PC-9 (cell line): ENCODE measurements at regions not wholly inside any gene's neighbourhood (a gene's known extent, or its start where the extent isn't known, plus 50 kb on each side); places are given as distances from the start of the nearest gene placed in this dataset.
A peak's percentile ranks its signal among the peaks of the same experiment; 100 is the strongest.

Experiments
- BruUV-seq: library from RNA; stranded (reverse); fragments of 400-500 nt; replicated peaks from 2 replicates; lab custom pipeline; 2021; lab: Mats Ljungman, UMichigan
- CTCF ChIA-PET: fragments of 300-600 bp; sonication (Branson Sonifier 250); formaldehyde crosslinking; loops from one replicate; lab custom pipeline; 2022; ENCODE audit warnings: antibody characterized with exemption; lab: Charles Lee
- POLR2A ChIA-PET: fragments of 300-600 bp; sonication (Branson Sonifier 250); formaldehyde crosslinking; loops from one replicate; lab custom pipeline; 2022; ENCODE audit warnings: antibody characterized with exemption; ENCODE audit not compliant: unreplicated experiment; lab: Charles Lee
- DNase-seq, 2 experiments: peaks; one replicate each; pipeline versions ENCODE4 v3.0.0 to v3.0.0-alpha.2; 2015 to 2022; ENCODE audit warnings: mixed read lengths in 1 of 2
- H2AFZ ChIP-seq: fragments of 200-600 bp; sonication (generic); 2 replicates; pipeline ENCODE4 v1.8.1; 2017; ENCODE audit warnings: antibody characterized with exemption
- H3F3A ChIP-seq: fragments of 200-600 bp; sonication (generic); 2 replicates; pipeline ENCODE4 v1.8.1; 2017; ENCODE audit warnings: antibody characterized with exemption, mild to moderate bottlenecking, low read depth; ENCODE audit not compliant: insufficient read depth
- H3K27ac ChIP-seq: fragments of 200-600 bp; sonication (generic); 2 replicates; pipeline ENCODE4 v1.6.1; 2016; ENCODE audit warnings: mixed run types
- H3K27me3 ChIP-seq: fragments of 200-600 bp; sonication (generic); 2 replicates; pipeline ENCODE4 v1.6.1; 2016; ENCODE audit warnings: low read depth, mixed run types; ENCODE audit not compliant: insufficient read depth
- H3K36me3 ChIP-seq: fragments of 200-600 bp; sonication (generic); 2 replicates; pipeline ENCODE4 v1.6.1; 2016; ENCODE audit warnings: low read depth, mixed run types
- H3K4me1 ChIP-seq: fragments of 200-600 bp; sonication (generic); replicated peaks from 2 replicates; pipeline ENCODE4 v1.6.1; 2016; ENCODE audit warnings: mixed run types; ENCODE audit not compliant: insufficient read depth
- H3K4me2 ChIP-seq: fragments of 200-600 bp; sonication (generic); 2 replicates; pipeline ENCODE4 v1.6.1; 2017; ENCODE audit warnings: mixed run types
- H3K4me3 ChIP-seq: fragments of 200-600 bp; sonication (generic); 2 replicates; pipeline ENCODE4 v1.6.1; 2016; ENCODE audit warnings: mixed run types
- H3K79me2 ChIP-seq: fragments of 200-600 bp; sonication (generic); 2 replicates; pipeline ENCODE4 v1.6.1; 2017; ENCODE audit warnings: low read depth, mixed run types
- H3K9me2 ChIP-seq: fragments of 200-600 bp; sonication (generic); 2 replicates; pipeline ENCODE4 v1.8.1; 2017; ENCODE audit warnings: mild to moderate bottlenecking; ENCODE audit not compliant: insufficient read depth
- H3K9me3 ChIP-seq: fragments of 200-600 bp; sonication (generic); 2 replicates; pipeline ENCODE4 v1.8.1; 2016; ENCODE audit warnings: low read depth; ENCODE audit not compliant: insufficient read depth
- H4K20me1 ChIP-seq: fragments of 200-600 bp; sonication (generic); 2 replicates; pipeline ENCODE4 v1.8.1; 2017; ENCODE audit not compliant: insufficient read depth
- EZH2 ChIP-seq: fragments of 200-600 bp; sonication (generic); IDR thresholded peaks from 2 replicates; pipeline ENCODE4 v1.8.0; 2017; ENCODE audit warnings: antibody characterized with exemption, low read depth
- intact Hi-C: fragments of 100-400 bp; cut with micrococcal nuclease; formaldehyde crosslinking; loops from one replicate; pipeline ENCODE4 v1.10.0; 2022; ENCODE audit not compliant: unreplicated experiment
- TF ChIP-seq, protein P1 (sequence below): fragments of 200-600 bp; sonication (generic); conservative IDR thresholded peaks from 2 replicates; pipeline ENCODE4 v1.6.1; 2017; ENCODE audit warnings: mixed run types, antibody characterized with exemption, mild to moderate bottlenecking, moderate library complexity

DNA sequence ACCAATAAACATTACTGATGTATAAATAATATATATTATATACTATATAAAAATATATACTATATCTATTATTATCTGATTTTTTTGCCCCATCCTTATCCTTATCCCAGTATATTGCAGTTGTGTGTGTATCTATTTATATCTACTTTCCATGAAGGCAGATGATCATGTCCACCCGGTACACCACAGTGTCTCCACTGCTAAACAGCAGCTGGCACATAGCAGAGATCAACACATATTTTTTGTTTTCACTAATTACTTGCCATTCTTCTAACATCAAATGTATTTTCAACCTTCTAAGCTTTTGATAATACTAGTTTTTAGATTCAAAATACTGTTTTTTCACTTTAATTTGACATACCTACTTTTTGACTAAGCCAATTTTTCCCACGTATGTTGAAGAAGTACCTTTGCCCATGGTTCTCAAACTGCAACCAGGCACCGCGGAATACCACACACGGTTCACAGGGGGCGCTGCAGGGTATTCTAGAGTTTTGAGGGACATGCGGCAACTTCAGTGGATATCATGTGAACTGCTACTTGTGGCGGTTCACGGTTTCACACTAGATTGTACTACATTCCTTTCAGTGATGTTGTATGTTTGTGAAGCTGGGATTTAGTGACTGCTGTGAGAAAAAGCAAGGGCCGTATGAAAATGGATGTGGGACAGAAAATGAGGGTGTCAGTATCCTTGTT, 182.5 kb upstream of the NPY2R start:
- DNase-seq: no peak
- POLR2A ChIA-PET: no interaction called here
- H2AFZ ChIP-seq: no peak overlapping the region
- H3K4me2 ChIP-seq: no peak overlapping the region
- H3K9me3 ChIP-seq: no peaks in the 10 kb centered on the region
- H3F3A ChIP-seq: no peaks in the 10 kb centered on the region
- H3K4me3 ChIP-seq: no peak overlapping the region
- no peaks in the 10 kb centered on the region for H3K4me1 ChIP-seq
- no peak for TF ChIP-seq EZH2
- TF ChIP-seq, protein P1, sequence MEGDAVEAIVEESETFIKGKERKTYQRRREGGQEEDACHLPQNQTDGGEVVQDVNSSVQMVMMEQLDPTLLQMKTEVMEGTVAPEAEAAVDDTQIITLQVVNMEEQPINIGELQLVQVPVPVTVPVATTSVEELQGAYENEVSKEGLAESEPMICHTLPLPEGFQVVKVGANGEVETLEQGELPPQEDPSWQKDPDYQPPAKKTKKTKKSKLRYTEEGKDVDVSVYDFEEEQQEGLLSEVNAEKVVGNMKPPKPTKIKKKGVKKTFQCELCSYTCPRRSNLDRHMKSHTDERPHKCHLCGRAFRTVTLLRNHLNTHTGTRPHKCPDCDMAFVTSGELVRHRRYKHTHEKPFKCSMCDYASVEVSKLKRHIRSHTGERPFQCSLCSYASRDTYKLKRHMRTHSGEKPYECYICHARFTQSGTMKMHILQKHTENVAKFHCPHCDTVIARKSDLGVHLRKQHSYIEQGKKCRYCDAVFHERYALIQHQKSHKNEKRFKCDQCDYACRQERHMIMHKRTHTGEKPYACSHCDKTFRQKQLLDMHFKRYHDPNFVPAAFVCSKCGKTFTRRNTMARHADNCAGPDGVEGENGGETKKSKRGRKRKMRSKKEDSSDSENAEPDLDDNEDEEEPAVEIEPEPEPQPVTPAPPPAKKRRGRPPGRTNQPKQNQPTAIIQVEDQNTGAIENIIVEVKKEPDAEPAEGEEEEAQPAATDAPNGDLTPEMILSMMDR: 0 out of 2 replicates have a peak, but pooled peaks have one; percentile 21
- no TSS peak for BruUV-seq
- H3K9me2 ChIP-seq: no peaks in the 10 kb centered on the region
- H3K79me2 ChIP-seq: no peaks in the 10 kb centered on the region
- no peaks in the 10 kb centered on the region for H3K27me3 ChIP-seq
- H3K27ac ChIP-seq: no peak overlapping the region
- CTCF ChIA-PET: no interaction called here
- no peaks in the 10 kb centered on the region for H4K20me1 ChIP-seq
- intact Hi-C loops: no loop called here
- no peaks in the 10 kb centered on the region for H3K36me3 ChIP-seq

DNA sequence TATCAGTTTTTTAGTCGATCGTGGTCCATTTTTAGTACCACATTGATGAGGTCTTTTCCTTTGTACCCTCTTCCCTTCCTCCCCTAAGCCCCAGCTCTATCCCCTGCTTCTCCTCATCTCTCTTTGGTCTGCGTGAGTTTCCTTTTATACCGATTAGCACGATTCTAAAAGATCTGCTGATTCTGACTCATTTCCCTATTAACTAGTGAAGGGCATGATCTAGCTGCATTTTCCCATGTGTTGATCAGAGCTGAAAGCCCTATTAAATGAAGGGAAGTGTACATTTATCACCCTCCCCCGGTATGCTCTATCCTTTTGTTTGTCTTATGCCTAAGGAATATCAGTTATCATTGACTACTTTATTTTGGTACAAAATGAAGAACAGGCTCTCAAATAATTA, 181.7 kb upstream of the NPY2R start:
- Histone ChIP-seq H3K36me3 (no peaks in the 10 kb centered on the region), H3K4me1 (no peaks in the 10 kb centered on the region), H3K27ac (no peak overlapping the region), H2AFZ (no peak overlapping the region), H3K9me2 (no peaks in the 10 kb centered on the region), H3K27me3 (no peaks in the 10 kb centered on the region), H3F3A (no peaks in the 10 kb centered on the region), H4K20me1 (no peaks in the 10 kb centered on the region), H3K79me2 (no peaks in the 10 kb centered on the region), H3K4me3 (no peak overlapping the region), H3K9me3 (no peaks in the 10 kb centered on the region), H3K4me2 (no peak overlapping the region)
- ChIA-PET POLR2A (no interaction called here), CTCF (no interaction called here)
- intact Hi-C loops: no loop called here
- no TSS peak for BruUV-seq
- TF ChIP-seq EZH2: no peak
- TF ChIP-seq, protein P1: no peak
- DNase-seq: no peak

DNA sequence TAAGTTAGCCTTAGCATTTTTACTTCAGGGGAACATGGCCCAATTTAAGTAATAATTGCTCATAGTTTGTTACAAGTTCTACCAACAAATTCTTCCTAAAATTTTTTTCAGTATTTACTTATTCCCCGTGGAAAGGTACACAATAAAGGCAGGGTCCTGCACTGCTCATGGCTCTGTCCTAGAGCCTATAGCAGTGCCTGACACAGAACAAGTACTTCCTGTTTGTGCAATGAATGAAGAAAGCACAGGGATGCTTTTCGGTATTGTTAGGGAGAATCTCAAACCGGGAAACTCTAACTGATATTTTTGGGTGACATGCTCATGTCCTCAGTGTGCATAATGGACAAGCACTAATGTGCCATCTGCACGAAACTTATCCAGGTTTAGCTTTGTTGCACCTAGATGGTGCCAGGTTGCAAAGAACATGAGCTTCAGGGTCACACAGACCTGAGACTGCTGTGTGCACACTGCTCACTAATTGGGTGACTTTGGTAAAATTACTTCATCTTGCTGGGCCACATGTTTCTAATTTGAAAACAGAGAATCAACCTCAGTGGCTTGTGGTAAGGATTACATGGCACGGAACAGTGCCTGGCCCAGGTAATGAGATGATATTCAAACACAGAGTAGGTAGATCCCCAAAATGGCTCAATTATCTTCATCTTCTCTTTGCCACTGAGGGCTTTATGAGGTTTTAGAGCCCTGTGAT, 175.8 kb upstream of the NPY2R start:
- BruUV-seq: no TSS peak
- no peaks in the 10 kb centered on the region for H3K27me3 ChIP-seq
- H3K36me3 ChIP-seq: no peaks in the 10 kb centered on the region
- no peak overlapping the region for H3K4me2 ChIP-seq
- H3K4me3 ChIP-seq: no peak overlapping the region
- intact Hi-C loops: no loop called here
- no peak for DNase-seq
- TF ChIP-seq, protein P1: no peak
- TF ChIP-seq EZH2: no peak
- POLR2A ChIA-PET: no interaction called here
- CTCF ChIA-PET: no interaction called here
- no peak overlapping the region for H3K27ac ChIP-seq
- H4K20me1 ChIP-seq: no peaks in the 10 kb centered on the region
- no peaks in the 10 kb centered on the region for H3F3A ChIP-seq
- no peaks in the 10 kb centered on the region for H3K9me2 ChIP-seq
- no peaks in the 10 kb centered on the region for H3K4me1 ChIP-seq
- H3K9me3 ChIP-seq: no peaks in the 10 kb centered on the region
- H3K79me2 ChIP-seq: no peaks in the 10 kb centered on the region
- no peak overlapping the region for H2AFZ ChIP-seq
